Upper lobe of left lung (tissue), 4 donors: ENCODE measurements at regions not wholly inside any gene's neighbourhood (a gene's known extent, or its start where the extent isn't known, plus 50 kb on each side); places are given as distances from the start of the nearest gene placed in this dataset.

Source experiments
- CTCF ChIP-seq, 6 experiments: fragments of 450-650 bp in 4 of 6; fragments of 200-600 bp in 2 of 6; sonication (generic) in 2 of 6; IDR thresholded peaks; one replicate each; pipeline ENCODE4 v1.5.1; 2016 to 2019; ENCODE audit warnings: antibody characterized with exemption in 6 of 6
- POLR2A ChIP-seq, 4 donors: fragments of 450-650 bp; IDR thresholded peaks; one replicate each; pipeline ENCODE4 v1.5.1; 2016 to 2017; ENCODE audit warnings: antibody characterized with exemption in 4 of 4, mild to moderate bottlenecking in 2 of 4

GRCh38 chr5:21097661-21098060 is 1109.7 kb upstream of the CDH18 start:
- TF ChIP-seq POLR2A (IDR thresholded peaks at IDR 0.05) = no peak
- TF ChIP-seq CTCF (IDR thresholded peaks at IDR 0.05) = no peak
